GM19351 (cell line): ENCODE measurements at regions not wholly inside any gene's neighbourhood (a gene's known extent, or its start where the extent isn't known, plus 50 kb on each side); places are given as distances from the start of the nearest gene placed in this dataset.

Source experiments
- ATAC-seq: cut with Tn5 transposase; IDR thresholded peaks from one replicate; pipeline ENCODE4 v1.9.1; 2021; ENCODE audit warnings: mild to moderate bottlenecking, moderate library complexity; ENCODE audit not compliant: unreplicated experiment

- no peak for ATAC-seq
Observed at GRCh38 chr4:74878323-74878722, 54.6 kb upstream of the PARM1 start.

GRCh38 chr4:74875451-74875850 lies 57.5 kb upstream of the PARM1 start:
- ATAC-seq: no peak

- peak; percentile 54 for ATAC-seq
Observed at GRCh38 chr4:74874753-74875367, 58.1 kb upstream of the PARM1 start.

GRCh38 chr4:74873545-74874301 lies 59.2 kb upstream of the PARM1 start:
- ATAC-seq: peak; percentile 93

- ATAC-seq: no peak
Observed at GRCh38 chr4:74858921-74859562, 64.7 kb upstream of the BTC start.

GRCh38 chr4:74855879-74856278 lies 61.6 kb upstream of the BTC start:
- ATAC-seq: no peak

GRCh38 chr4:74848774-74849173 lies 54.5 kb upstream of the BTC start:
- no peak for ATAC-seq

- ATAC-seq: no peak
Observed at GRCh38 chr4:74845834-74846233, 51.5 kb upstream of the BTC start.
